Right atrium auricular region (tissue), 2 donors: ENCODE measurements at regions not wholly inside any gene's neighbourhood (a gene's known extent, or its start where the extent isn't known, plus 50 kb on each side); places are given as distances from the start of the nearest gene placed in this dataset.

Experiments used
- DNase-seq: peaks from one replicate; pipeline ENCODE4 v3.0.0-alpha.2; 2019; ENCODE audit warnings: low spot score
- H3K27ac ChIP-seq, 2 donors: fragments of 200-600 bp; sonication (generic); 1 replicate in 1 of 2; 2 replicates in 1 of 2; pipeline ENCODE4 v1.5.1; 2016 to 2019
- H3K27me3 ChIP-seq, 2 donors: fragments of 200-600 bp; sonication (generic); one replicate each; pipeline versions ENCODE4 v1.5.1 to v1.6.0; 2017 to 2019
- H3K36me3 ChIP-seq: fragments of 200-600 bp; sonication (generic); one replicate; pipeline ENCODE4 v1.5.1; 2016
- H3K4me1 ChIP-seq, 2 donors: fragments of 200-600 bp; sonication (generic); one replicate each; pipeline versions ENCODE4 v1.5.1 to v1.6.0; 2017 to 2019
- H3K4me3 ChIP-seq, 2 donors: fragments of 200-600 bp; sonication (generic); 1 replicate in 1 of 2; 2 replicates in 1 of 2; pipeline ENCODE4 v1.5.1; 2017 to 2019; ENCODE audit warnings: mild to moderate bottlenecking in 1 of 2, moderate library complexity in 1 of 2
- H3K9me3 ChIP-seq, 2 donors: fragments of 200-600 bp; sonication (generic); one replicate each; pipeline ENCODE4 v1.5.1; 2019
- TF ChIP-seq, protein P1 (sequence below), 2 donors: fragments of 200-600 bp; sonication (generic); IDR thresholded peaks; one replicate each; pipeline ENCODE4 v1.5.1; 2019; ENCODE audit warnings: antibody characterized with exemption in 2 of 2

DNA sequence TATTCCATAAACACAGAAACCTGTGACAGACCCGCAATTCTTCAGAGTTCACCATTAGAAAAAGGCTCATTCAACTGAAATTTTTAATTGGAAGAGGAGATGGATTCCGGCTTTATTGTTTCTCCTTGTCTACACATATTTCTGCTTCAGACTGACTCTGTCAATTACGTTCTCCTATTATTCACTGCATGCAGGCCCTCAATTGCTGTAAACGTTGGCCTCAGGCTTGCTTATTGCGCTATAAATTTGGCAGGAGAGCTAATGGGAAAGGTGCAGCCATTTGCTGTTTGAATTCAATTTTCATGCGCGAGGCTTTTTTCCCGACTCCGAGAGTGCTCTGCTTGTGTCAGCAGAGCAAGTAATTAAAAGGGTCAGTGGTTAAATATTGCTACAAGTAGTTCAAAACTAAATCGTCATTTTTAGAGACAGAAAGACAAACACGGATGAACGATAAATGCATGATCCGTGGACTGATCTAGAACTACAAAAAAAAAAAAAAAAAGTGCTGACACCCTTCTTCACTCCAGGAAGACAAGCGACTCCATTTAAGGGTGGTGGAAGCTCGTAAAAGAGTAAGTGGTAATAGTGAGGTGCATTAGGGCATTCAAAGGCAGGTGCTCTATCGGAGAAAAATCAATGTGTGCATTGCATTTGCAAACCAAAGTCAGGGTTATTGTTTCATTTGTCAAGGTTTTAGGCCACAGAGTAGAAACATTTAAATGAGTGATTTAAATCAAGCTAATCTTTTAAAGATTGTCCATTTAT, 841.6 kb upstream of the FRG1 start:
- Histone ChIP-seq H3K27me3 (no peaks in the 10 kb centered on the region), H3K4me1 (no peaks in the 10 kb centered on the region), H3K4me3 (no peak overlapping the region), H3K36me3 (no peaks in the 10 kb centered on the region), H3K27ac (no peak overlapping the region), H3K9me3 (no peaks in the 10 kb centered on the region)
- DNase-seq = no peak
- TF ChIP-seq, protein P1, sequence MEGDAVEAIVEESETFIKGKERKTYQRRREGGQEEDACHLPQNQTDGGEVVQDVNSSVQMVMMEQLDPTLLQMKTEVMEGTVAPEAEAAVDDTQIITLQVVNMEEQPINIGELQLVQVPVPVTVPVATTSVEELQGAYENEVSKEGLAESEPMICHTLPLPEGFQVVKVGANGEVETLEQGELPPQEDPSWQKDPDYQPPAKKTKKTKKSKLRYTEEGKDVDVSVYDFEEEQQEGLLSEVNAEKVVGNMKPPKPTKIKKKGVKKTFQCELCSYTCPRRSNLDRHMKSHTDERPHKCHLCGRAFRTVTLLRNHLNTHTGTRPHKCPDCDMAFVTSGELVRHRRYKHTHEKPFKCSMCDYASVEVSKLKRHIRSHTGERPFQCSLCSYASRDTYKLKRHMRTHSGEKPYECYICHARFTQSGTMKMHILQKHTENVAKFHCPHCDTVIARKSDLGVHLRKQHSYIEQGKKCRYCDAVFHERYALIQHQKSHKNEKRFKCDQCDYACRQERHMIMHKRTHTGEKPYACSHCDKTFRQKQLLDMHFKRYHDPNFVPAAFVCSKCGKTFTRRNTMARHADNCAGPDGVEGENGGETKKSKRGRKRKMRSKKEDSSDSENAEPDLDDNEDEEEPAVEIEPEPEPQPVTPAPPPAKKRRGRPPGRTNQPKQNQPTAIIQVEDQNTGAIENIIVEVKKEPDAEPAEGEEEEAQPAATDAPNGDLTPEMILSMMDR (IDR thresholded peaks at IDR 0.05) = no peak

DNA sequence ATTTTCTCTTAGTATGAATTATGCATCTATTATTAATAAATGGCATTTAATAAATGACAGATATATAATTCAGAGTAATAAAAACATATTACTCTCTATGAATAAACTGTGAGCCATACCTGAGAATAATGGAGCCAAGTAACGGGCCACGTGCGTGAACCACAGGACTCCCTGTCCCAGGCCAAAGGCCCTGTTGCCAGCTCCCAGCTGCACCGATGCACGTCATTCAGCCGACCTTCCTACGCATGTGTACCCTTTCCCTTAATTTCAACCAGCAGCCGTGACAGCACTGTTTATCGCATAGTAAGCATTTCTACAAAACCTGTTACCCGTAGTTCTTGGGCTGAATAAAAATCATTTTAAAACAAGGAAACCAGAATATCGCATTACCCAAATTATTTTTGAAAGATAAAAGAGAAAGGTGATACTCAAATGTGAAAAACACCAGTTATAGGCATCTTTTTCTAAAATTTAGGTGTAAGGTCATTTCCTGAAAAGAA, 827.2 kb upstream of the FRG1 start:
- no peaks in the 10 kb centered on the region for H3K36me3 ChIP-seq
- H3K9me3 ChIP-seq = no peaks in the 10 kb centered on the region
- TF ChIP-seq, protein P1 (IDR thresholded peaks at IDR 0.05) = no peak
- no peak for DNase-seq
- no peaks in the 10 kb centered on the region for H3K4me1 ChIP-seq
- H3K27me3 ChIP-seq = no peaks in the 10 kb centered on the region
- H3K27ac ChIP-seq = no peak overlapping the region
- no peak overlapping the region for H3K4me3 ChIP-seq

DNA sequence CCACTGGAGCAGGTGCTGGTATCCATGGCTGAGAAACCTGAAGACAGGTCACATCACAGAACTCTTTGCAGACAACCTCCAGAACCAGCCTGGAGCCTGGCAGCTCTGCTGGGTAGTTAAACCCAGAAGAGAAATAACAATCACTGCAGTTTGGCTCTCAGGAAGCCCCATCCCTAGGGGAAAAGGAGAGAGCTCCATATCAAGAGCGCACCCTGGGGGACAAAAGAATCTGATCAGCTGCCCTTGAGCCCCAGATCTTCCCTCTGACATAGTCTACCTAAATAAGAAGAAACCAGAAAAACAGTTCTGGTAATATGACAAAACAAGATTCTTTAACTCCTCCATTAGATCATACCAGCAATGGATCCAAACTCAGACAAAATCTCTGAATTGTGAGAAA, 823.2 kb upstream of the FRG1 start:
- DNase-seq = no peak
- Histone ChIP-seq H3K4me1 (no peaks in the 10 kb centered on the region), H3K36me3 (no peaks in the 10 kb centered on the region), H3K27ac (no peak overlapping the region), H3K4me3 (no peak overlapping the region), H3K27me3 (no peaks in the 10 kb centered on the region), H3K9me3 (no peaks in the 10 kb centered on the region)
- TF ChIP-seq, protein P1 (IDR thresholded peaks at IDR 0.05) = no peak

DNA sequence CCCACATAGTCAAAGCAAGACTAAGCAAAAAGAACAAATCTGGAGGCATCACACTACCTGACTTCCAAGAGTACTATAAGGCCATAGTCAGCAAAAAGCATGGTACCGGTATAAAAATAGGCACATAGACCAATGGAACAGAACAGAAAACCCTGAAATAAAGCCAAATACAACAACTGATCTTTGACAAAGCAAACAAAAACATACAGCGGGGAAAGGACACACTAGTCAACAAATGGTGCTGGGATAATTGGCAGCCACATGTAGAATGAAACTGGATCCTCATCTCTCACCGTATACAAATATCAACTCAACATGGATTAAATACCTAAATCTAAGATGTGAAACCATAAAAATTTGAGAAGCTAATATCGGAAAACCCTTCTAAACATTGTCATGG, 819.3 kb upstream of the FRG1 start:
- Histone ChIP-seq H3K36me3 (no peaks in the 10 kb centered on the region), H3K27me3 (no peaks in the 10 kb centered on the region), H3K27ac (no peak overlapping the region), H3K9me3 (no peaks in the 10 kb centered on the region), H3K4me1 (no peaks in the 10 kb centered on the region), H3K4me3 (no peak overlapping the region)
- no peak for DNase-seq
- TF ChIP-seq, protein P1 (IDR thresholded peaks at IDR 0.05) = no peak

DNA sequence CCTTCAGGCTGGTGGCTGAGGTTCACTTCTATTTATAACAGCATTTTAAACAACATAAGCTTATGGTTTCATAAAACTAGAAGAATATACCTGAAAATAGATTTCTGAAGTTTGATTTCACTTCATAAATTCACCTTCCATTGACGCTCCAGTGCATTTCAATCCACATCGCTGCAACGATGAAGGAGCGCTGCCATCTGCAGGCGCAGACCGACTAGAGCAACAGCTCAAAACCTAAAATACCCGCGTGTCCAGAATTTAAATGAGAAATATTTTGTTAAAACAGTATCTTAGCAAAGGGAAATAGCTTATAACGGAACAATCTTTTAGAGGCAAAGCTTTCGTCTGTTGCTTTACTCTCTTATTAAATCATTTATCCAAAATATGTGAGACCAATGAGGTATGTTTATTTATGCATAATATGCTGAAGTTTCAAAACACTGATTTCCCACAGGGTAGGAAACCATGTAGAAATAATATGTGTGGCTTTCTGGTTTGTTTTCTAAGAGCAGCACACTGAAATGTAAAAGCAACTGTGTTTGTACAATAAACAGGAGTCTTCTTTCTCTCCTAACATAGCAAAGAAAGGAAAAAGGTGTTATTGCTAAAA, 816.4 kb upstream of the FRG1 start:
- no peak overlapping the region for H3K4me3 ChIP-seq
- H3K4me1 ChIP-seq = no peaks in the 10 kb centered on the region
- H3K27ac ChIP-seq = no peak overlapping the region
- H3K36me3 ChIP-seq = no peaks in the 10 kb centered on the region
- no peaks in the 10 kb centered on the region for H3K9me3 ChIP-seq
- TF ChIP-seq, protein P1 (IDR thresholded peaks at IDR 0.05) = peak; percentile 19 to 72
- no peaks in the 10 kb centered on the region for H3K27me3 ChIP-seq
- no peak for DNase-seq
